Parathyroid adenoma (tissue), 2 donors: ENCODE measurements at regions not wholly inside any gene's neighbourhood (a gene's known extent, or its start where the extent isn't known, plus 50 kb on each side); places are given as distances from the start of the nearest gene placed in this dataset.

Experiments used
- H2AFZ ChIP-seq: fragments of 300-600 bp; sonication (generic); one replicate; pipeline ENCODE4 v1.7.0; 2017; ENCODE audit warnings: antibody characterized with exemption, mild to moderate bottlenecking
- H3K27ac ChIP-seq: fragments of 300-600 bp; sonication (generic); one replicate; pipeline ENCODE4 v1.7.0; 2017
- H3K27me3 ChIP-seq: fragments of 300-600 bp; sonication (generic); one replicate; pipeline ENCODE4 v1.7.0; 2017; ENCODE audit warnings: low read length; ENCODE audit not compliant: control insufficient read depth, insufficient read depth
- H3K36me3 ChIP-seq: fragments of 300-600 bp; sonication (generic); one replicate; pipeline ENCODE4 v1.7.0; 2017; ENCODE audit warnings: low read length; ENCODE audit not compliant: control insufficient read depth, insufficient read depth
- H3K4me1 ChIP-seq: fragments of 300-600 bp; sonication (generic); one replicate; pipeline ENCODE4 v1.7.0; 2017; ENCODE audit warnings: control low read depth
- H3K4me2 ChIP-seq: fragments of 300-600 bp; sonication (generic); one replicate; pipeline ENCODE4 v1.7.0; 2017; ENCODE audit warnings: low read length
- H3K4me3 ChIP-seq: fragments of 300-600 bp; sonication (generic); one replicate; pipeline ENCODE4 v1.7.0; 2017; ENCODE audit warnings: low read depth, low read length
- H3K79me2 ChIP-seq: fragments of 300-600 bp; sonication (generic); one replicate; pipeline ENCODE4 v1.7.0; 2017; ENCODE audit warnings: control low read depth
- H3K9ac ChIP-seq: fragments of 300-600 bp; sonication (generic); one replicate; pipeline ENCODE4 v1.7.0; 2017; ENCODE audit warnings: mild to moderate bottlenecking
- H3K9me3 ChIP-seq: fragments of 300-600 bp; sonication (generic); one replicate; pipeline ENCODE4 v1.7.0; 2017; ENCODE audit warnings: low read length; ENCODE audit not compliant: control insufficient read depth
- CTCF ChIP-seq: fragments of 300-600 bp; sonication (generic); IDR thresholded peaks from one replicate; pipeline ENCODE4 v1.7.0; 2017; ENCODE audit warnings: antibody characterized with exemption, mild to moderate bottlenecking
- donor health status: primary hyperparathyroidism.

GRCh38 chr5:30659417-30659816 is 534.1 kb upstream of the CDH6 start:
- H3K36me3 ChIP-seq: no peaks in the 10 kb centered on the region
- no peak overlapping the region for H3K4me2 ChIP-seq
- H3K79me2 ChIP-seq: no peaks in the 10 kb centered on the region
- H3K9me3 ChIP-seq: no peaks in the 10 kb centered on the region
- TF ChIP-seq CTCF: no peak
- H3K9ac ChIP-seq: no peak overlapping the region
- H3K4me1 ChIP-seq: no peaks in the 10 kb centered on the region
- H2AFZ ChIP-seq: no peak overlapping the region
- no peaks in the 10 kb centered on the region for H3K27me3 ChIP-seq
- no peak overlapping the region for H3K27ac ChIP-seq
- no peak overlapping the region for H3K4me3 ChIP-seq

- H3K79me2 ChIP-seq: no peaks in the 10 kb centered on the region
- no peaks in the 10 kb centered on the region for H3K9me3 ChIP-seq
- no peaks in the 10 kb centered on the region for H3K4me1 ChIP-seq
- no peak overlapping the region for H3K4me2 ChIP-seq
- H3K9ac ChIP-seq: no peak overlapping the region
- no peaks in the 10 kb centered on the region for H3K36me3 ChIP-seq
- no peak for TF ChIP-seq CTCF
- no peak overlapping the region for H3K4me3 ChIP-seq
- no peak overlapping the region for H3K27ac ChIP-seq
- no peaks in the 10 kb centered on the region for H3K27me3 ChIP-seq
- no peak overlapping the region for H2AFZ ChIP-seq
Measured at GRCh38 chr5:30650311-30650710, 543.2 kb upstream of the CDH6 start.

GRCh38 chr5:30638899-30639298 is 554.6 kb upstream of the CDH6 start:
- H3K4me3 ChIP-seq: no peak overlapping the region
- H3K9ac ChIP-seq: no peak overlapping the region
- H3K4me1 ChIP-seq: no peaks in the 10 kb centered on the region
- H3K9me3 ChIP-seq: peaks cover 5% of the 10 kb centered on the region
- no peaks in the 10 kb centered on the region for H3K36me3 ChIP-seq
- H2AFZ ChIP-seq: no peak overlapping the region
- H3K27me3 ChIP-seq: no peaks in the 10 kb centered on the region
- TF ChIP-seq CTCF: no peak
- no peaks in the 10 kb centered on the region for H3K79me2 ChIP-seq
- H3K27ac ChIP-seq: no peak overlapping the region
- H3K4me2 ChIP-seq: no peak overlapping the region

- Histone ChIP-seq H3K79me2 (no peaks in the 10 kb centered on the region), H3K27me3 (no peaks in the 10 kb centered on the region), H2AFZ (no peak overlapping the region), H3K4me2 (no peak overlapping the region), H3K9ac (no peak overlapping the region), H3K4me3 (no peak overlapping the region), H3K4me1 (no peaks in the 10 kb centered on the region), H3K36me3 (no peaks in the 10 kb centered on the region), H3K9me3 (no peaks in the 10 kb centered on the region), H3K27ac (no peak overlapping the region)
- no peak for TF ChIP-seq CTCF
Measured at GRCh38 chr5:30627945-30628344, 565.5 kb upstream of the CDH6 start.

- Histone ChIP-seq H3K4me2 (no peak overlapping the region), H3K9ac (no peak overlapping the region), H2AFZ (no peak overlapping the region), H3K36me3 (no peaks in the 10 kb centered on the region), H3K4me1 (no peaks in the 10 kb centered on the region), H3K4me3 (no peak overlapping the region), H3K27me3 (no peaks in the 10 kb centered on the region), H3K9me3 (no peaks in the 10 kb centered on the region), H3K27ac (no peak overlapping the region), H3K79me2 (no peaks in the 10 kb centered on the region)
- TF ChIP-seq CTCF: no peak
Measured at GRCh38 chr5:30626557-30626956, 566.9 kb upstream of the CDH6 start.
